ENCODE measurements at regions not wholly inside any gene's neighbourhood (a gene's known extent, or its start where the extent isn't known, plus 50 kb on each side); places are given as distances from the start of the nearest gene placed in this dataset.

GRCh38 chr13:31909864-31910551 lies 121.6 kb upstream of the FRY start:
- no peak overlapping the region for H3K4me3 ChIP-seq (ENCODE audit: low read length in 2 of 2)
- peaks cover 0 to 2% of the 10 kb centered on the region in 2 donors for H3K4me1 ChIP-seq (ENCODE audit: control insufficient read depth in 2 of 2, insufficient read depth in 2 of 2, low read length in 2 of 2)
- no peak overlapping the region for H3K9ac ChIP-seq (ENCODE audit: low read depth in 1 of 2, low read length in 2 of 2)
- no peaks in the 10 kb centered on the region for H3K27me3 ChIP-seq (ENCODE audit: control insufficient read depth in 2 of 2, insufficient read depth in 2 of 2, low read length in 2 of 2)
- no peak overlapping the region for H3K27ac ChIP-seq (ENCODE audit: low read depth in 2 of 2, low read length in 2 of 2)
- H3K36me3 ChIP-seq (ENCODE audit: control insufficient read depth in 2 of 2, insufficient read depth in 2 of 2, low read length in 2 of 2), result no peaks in the 10 kb centered on the region
- H3K9me3 ChIP-seq (ENCODE audit: control insufficient read depth in 2 of 2, low read length in 2 of 2), result no peaks in the 10 kb centered on the region

GRCh38 chr13:31910633-31911032 lies 120.9 kb upstream of the FRY start:
- Histone ChIP-seq H3K4me1 (ENCODE audit: control insufficient read depth in 2 of 2, insufficient read depth in 2 of 2, low read length in 2 of 2) (peaks cover 0 to 2% of the 10 kb centered on the region in 2 donors), H3K9me3 (ENCODE audit: control insufficient read depth in 2 of 2, low read length in 2 of 2) (no peaks in the 10 kb centered on the region), H3K27ac (ENCODE audit: low read depth in 2 of 2, low read length in 2 of 2) (no peak overlapping the region), H3K9ac (ENCODE audit: low read depth in 1 of 2, low read length in 2 of 2) (no peak overlapping the region), H3K27me3 (ENCODE audit: control insufficient read depth in 2 of 2, insufficient read depth in 2 of 2, low read length in 2 of 2) (no peaks in the 10 kb centered on the region), H3K36me3 (ENCODE audit: control insufficient read depth in 2 of 2, insufficient read depth in 2 of 2, low read length in 2 of 2) (no peaks in the 10 kb centered on the region), H3K4me3 (ENCODE audit: low read length in 2 of 2) (no peak overlapping the region)

DNA sequence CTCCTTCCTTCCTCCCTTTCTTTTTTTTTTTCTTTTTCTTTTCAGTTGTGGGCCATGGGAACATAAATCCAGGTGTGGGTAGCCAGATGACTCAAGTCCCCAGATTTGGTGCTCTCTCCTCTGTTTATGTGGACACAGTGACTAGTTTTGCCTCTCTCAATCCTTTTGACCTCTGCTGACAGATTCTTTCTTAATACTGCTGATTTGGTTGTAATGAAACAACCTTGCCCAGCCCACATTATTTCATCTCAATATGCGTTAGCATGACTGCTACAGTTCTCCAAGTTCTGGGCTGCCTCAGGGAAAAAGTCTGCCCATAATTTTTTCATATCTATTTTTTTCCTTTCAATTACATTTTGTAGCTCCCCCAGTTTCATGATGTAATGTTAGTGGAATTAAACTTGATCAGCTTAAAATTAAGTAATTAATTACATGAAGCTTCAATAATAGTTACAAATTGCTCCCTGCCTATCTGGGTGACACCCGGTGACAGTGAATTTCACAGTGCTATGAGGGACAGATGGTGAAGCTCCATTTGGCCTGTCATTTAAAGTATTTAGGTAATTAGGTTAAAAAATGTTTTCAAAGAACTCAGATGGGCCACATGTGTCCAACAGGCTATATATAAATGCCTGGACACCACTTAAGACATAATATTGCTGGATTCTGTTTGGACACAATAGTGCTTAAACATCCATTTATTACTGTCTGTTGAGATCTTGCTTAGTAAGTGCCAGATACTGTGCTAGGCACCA lies 118.8 kb upstream of the FRY start:
- H3K9me3 ChIP-seq (ENCODE audit: control insufficient read depth in 2 of 2, low read length in 2 of 2), result no peaks in the 10 kb centered on the region

GRCh38 chr13:31913459-31913858 lies 118.1 kb upstream of the FRY start:
- no peaks in the 10 kb centered on the region for H3K27me3 ChIP-seq (ENCODE audit: control insufficient read depth in 2 of 2, insufficient read depth in 2 of 2, low read length in 2 of 2)
- peaks cover 0 to 2% of the 10 kb centered on the region in 2 donors for H3K4me1 ChIP-seq (ENCODE audit: control insufficient read depth in 2 of 2, insufficient read depth in 2 of 2, low read length in 2 of 2)
- no peaks in the 10 kb centered on the region for H3K36me3 ChIP-seq (ENCODE audit: control insufficient read depth in 2 of 2, insufficient read depth in 2 of 2, low read length in 2 of 2)
- H3K9ac ChIP-seq (ENCODE audit: low read depth in 1 of 2, low read length in 2 of 2), result no peak overlapping the region
- no peak overlapping the region for H3K27ac ChIP-seq (ENCODE audit: low read depth in 2 of 2, low read length in 2 of 2)
- H3K9me3 ChIP-seq (ENCODE audit: control insufficient read depth in 2 of 2, low read length in 2 of 2), result no peaks in the 10 kb centered on the region
- no peak overlapping the region for H3K4me3 ChIP-seq (ENCODE audit: low read length in 2 of 2)

More for the DNA sequence above, 118.8 kb upstream of the FRY start:
- H3K4me1 ChIP-seq (ENCODE audit: control insufficient read depth in 2 of 2, insufficient read depth in 2 of 2, low read length in 2 of 2), result peaks cover 0 to 2% of the 10 kb centered on the region in 2 donors
- no peak overlapping the region for H3K9ac ChIP-seq (ENCODE audit: low read depth in 1 of 2, low read length in 2 of 2)
- H3K36me3 ChIP-seq (ENCODE audit: control insufficient read depth in 2 of 2, insufficient read depth in 2 of 2, low read length in 2 of 2), result no peaks in the 10 kb centered on the region
- H3K27me3 ChIP-seq (ENCODE audit: control insufficient read depth in 2 of 2, insufficient read depth in 2 of 2, low read length in 2 of 2), result no peaks in the 10 kb centered on the region
- no peak overlapping the region for H3K27ac ChIP-seq (ENCODE audit: low read depth in 2 of 2, low read length in 2 of 2)
- no peak overlapping the region for H3K4me3 ChIP-seq (ENCODE audit: low read length in 2 of 2)

DNA sequence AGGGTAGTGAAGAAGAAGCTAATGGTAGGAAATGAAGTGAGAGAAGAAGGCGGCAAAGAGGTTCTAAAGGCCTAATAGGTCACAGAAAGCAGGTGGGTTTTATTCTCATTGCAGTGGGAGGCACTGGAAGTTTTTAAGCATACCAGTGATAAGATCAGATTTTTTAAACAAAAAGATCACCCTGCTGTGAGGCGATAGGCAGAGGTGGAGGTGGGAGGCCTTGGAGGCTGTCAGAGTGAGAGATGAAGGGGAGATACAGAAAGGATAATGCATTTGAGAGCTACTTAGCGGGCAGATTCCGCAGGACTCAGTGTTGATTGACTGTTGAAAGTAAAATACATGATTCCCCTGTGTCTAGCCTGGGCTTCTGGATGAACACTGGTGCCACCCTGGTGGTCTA lies 116.7 kb upstream of the FRY start:
- Histone ChIP-seq H3K36me3 (ENCODE audit: control insufficient read depth in 2 of 2, insufficient read depth in 2 of 2, low read length in 2 of 2) (no peaks in the 10 kb centered on the region), H3K9ac (ENCODE audit: low read depth in 1 of 2, low read length in 2 of 2) (no peak overlapping the region), H3K27ac (ENCODE audit: low read depth in 2 of 2, low read length in 2 of 2) (no peak overlapping the region), H3K4me1 (ENCODE audit: control insufficient read depth in 2 of 2, insufficient read depth in 2 of 2, low read length in 2 of 2) (no peaks in the 10 kb centered on the region), H3K4me3 (ENCODE audit: low read length in 2 of 2) (no peak overlapping the region), H3K9me3 (ENCODE audit: control insufficient read depth in 2 of 2, low read length in 2 of 2) (no peaks in the 10 kb centered on the region), H3K27me3 (ENCODE audit: control insufficient read depth in 2 of 2, insufficient read depth in 2 of 2, low read length in 2 of 2) (no peaks in the 10 kb centered on the region)

GRCh38 chr13:31918707-31919106 lies 112.9 kb upstream of the FRY start:
- Histone ChIP-seq H3K27ac (ENCODE audit: low read depth in 2 of 2, low read length in 2 of 2) (no peak overlapping the region), H3K4me3 (ENCODE audit: low read length in 2 of 2) (no peak overlapping the region)

DNA sequence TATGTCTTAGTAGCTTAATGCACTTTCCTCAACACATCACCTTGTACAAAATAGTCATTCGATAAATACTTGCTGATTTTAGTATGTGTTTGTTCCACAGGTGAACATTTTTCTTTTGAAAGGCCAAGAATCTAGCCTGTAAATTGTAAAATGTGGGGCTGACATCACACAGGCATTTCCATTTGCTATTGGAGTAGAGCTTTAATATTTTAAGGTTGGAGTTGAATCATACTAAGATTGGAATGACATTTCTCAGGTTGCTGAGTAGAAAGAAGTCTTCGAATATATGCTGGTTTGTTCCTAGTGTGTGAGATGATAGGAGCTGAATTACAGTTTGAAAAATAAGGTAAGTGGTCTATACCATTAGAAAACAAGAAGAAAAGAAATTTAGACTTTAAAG lies 112.3 kb upstream of the FRY start:
- H3K27me3 ChIP-seq (ENCODE audit: control insufficient read depth in 2 of 2, insufficient read depth in 2 of 2, low read length in 2 of 2), result no peaks in the 10 kb centered on the region
- H3K4me1 ChIP-seq (ENCODE audit: control insufficient read depth in 2 of 2, insufficient read depth in 2 of 2, low read length in 2 of 2), result peaks cover 0 to 2% of the 10 kb centered on the region in 2 donors
- no peak overlapping the region for H3K27ac ChIP-seq (ENCODE audit: low read depth in 2 of 2, low read length in 2 of 2)
- no peak overlapping the region for H3K4me3 ChIP-seq (ENCODE audit: low read length in 2 of 2)
- no peaks in the 10 kb centered on the region for H3K9me3 ChIP-seq (ENCODE audit: control insufficient read depth in 2 of 2, low read length in 2 of 2)
- no peak overlapping the region for H3K9ac ChIP-seq (ENCODE audit: low read depth in 1 of 2, low read length in 2 of 2)
- H3K36me3 ChIP-seq (ENCODE audit: control insufficient read depth in 2 of 2, insufficient read depth in 2 of 2, low read length in 2 of 2), result no peaks in the 10 kb centered on the region

More at GRCh38 chr13:31918707-31919106, 112.9 kb upstream of the FRY start:
- Histone ChIP-seq H3K9ac (ENCODE audit: low read depth in 1 of 2, low read length in 2 of 2) (no peak overlapping the region), H3K27me3 (ENCODE audit: control insufficient read depth in 2 of 2, insufficient read depth in 2 of 2, low read length in 2 of 2) (no peaks in the 10 kb centered on the region), H3K9me3 (ENCODE audit: control insufficient read depth in 2 of 2, low read length in 2 of 2) (no peaks in the 10 kb centered on the region), H3K4me1 (ENCODE audit: control insufficient read depth in 2 of 2, insufficient read depth in 2 of 2, low read length in 2 of 2) (peaks cover 0 to 2% of the 10 kb centered on the region in 2 donors), H3K36me3 (ENCODE audit: control insufficient read depth in 2 of 2, insufficient read depth in 2 of 2, low read length in 2 of 2) (no peaks in the 10 kb centered on the region)

- peaks cover 0 to 2% of the 10 kb centered on the region in 2 donors for H3K4me1 ChIP-seq (ENCODE audit: control insufficient read depth in 2 of 2, insufficient read depth in 2 of 2, low read length in 2 of 2)
- H3K9ac ChIP-seq (ENCODE audit: low read depth in 1 of 2, low read length in 2 of 2), result no peak overlapping the region
- no peaks in the 10 kb centered on the region for H3K27me3 ChIP-seq (ENCODE audit: control insufficient read depth in 2 of 2, insufficient read depth in 2 of 2, low read length in 2 of 2)
- H3K36me3 ChIP-seq (ENCODE audit: control insufficient read depth in 2 of 2, insufficient read depth in 2 of 2, low read length in 2 of 2), result no peaks in the 10 kb centered on the region
- no peak overlapping the region for H3K27ac ChIP-seq (ENCODE audit: low read depth in 2 of 2, low read length in 2 of 2)
- no peak overlapping the region for H3K4me3 ChIP-seq (ENCODE audit: low read length in 2 of 2)
- no peaks in the 10 kb centered on the region for H3K9me3 ChIP-seq (ENCODE audit: control insufficient read depth in 2 of 2, low read length in 2 of 2)
These were observed 111.4 kb upstream of the FRY start for GRCh38 chr13:31919971-31920726.

GRCh38 chr13:31920727-31921100 lies 110.9 kb upstream of the FRY start:
- Histone ChIP-seq H3K36me3 (ENCODE audit: control insufficient read depth in 2 of 2, insufficient read depth in 2 of 2, low read length in 2 of 2) (no peaks in the 10 kb centered on the region), H3K9me3 (ENCODE audit: control insufficient read depth in 2 of 2, low read length in 2 of 2) (no peaks in the 10 kb centered on the region), H3K4me1 (ENCODE audit: control insufficient read depth in 2 of 2, insufficient read depth in 2 of 2, low read length in 2 of 2) (peaks cover 0 to 2% of the 10 kb centered on the region in 2 donors), H3K27ac (ENCODE audit: low read depth in 2 of 2, low read length in 2 of 2) (no peak overlapping the region), H3K4me3 (ENCODE audit: low read length in 2 of 2) (no peak overlapping the region), H3K9ac (ENCODE audit: low read depth in 1 of 2, low read length in 2 of 2) (no peak overlapping the region), H3K27me3 (ENCODE audit: control insufficient read depth in 2 of 2, insufficient read depth in 2 of 2, low read length in 2 of 2) (no peaks in the 10 kb centered on the region)

DNA sequence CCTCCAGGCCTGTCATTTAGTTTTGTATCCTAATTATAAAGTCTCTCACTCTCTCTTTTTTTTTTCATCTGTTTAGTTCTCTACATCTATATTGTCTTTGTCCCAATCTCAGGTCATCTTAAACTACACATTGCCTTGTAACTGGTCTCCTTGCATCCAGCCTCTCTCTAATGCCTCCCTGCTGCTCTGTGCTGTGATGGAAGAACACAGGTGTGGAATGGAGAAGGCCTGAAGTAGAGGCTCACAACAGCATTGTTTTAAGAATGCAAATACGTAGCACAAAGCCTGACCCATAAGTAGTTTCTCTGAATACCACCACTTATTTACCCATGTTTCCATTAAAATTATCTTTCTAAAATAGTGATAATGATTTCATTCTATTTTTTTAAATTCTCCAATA lies 108.8 kb upstream of the FRY start:
- H3K4me1 ChIP-seq (ENCODE audit: control insufficient read depth in 2 of 2, insufficient read depth in 2 of 2, low read length in 2 of 2), result peaks cover 6% of the 10 kb centered on the region in 2 donors
- no peak overlapping the region for H3K9ac ChIP-seq (ENCODE audit: low read depth in 1 of 2, low read length in 2 of 2)
- no peaks in the 10 kb centered on the region for H3K27me3 ChIP-seq (ENCODE audit: control insufficient read depth in 2 of 2, insufficient read depth in 2 of 2, low read length in 2 of 2)
- H3K36me3 ChIP-seq (ENCODE audit: control insufficient read depth in 2 of 2, insufficient read depth in 2 of 2, low read length in 2 of 2), result no peaks in the 10 kb centered on the region
- H3K4me3 ChIP-seq (ENCODE audit: low read length in 2 of 2), result no peak overlapping the region
- H3K27ac ChIP-seq (ENCODE audit: low read depth in 2 of 2, low read length in 2 of 2), result no peak overlapping the region
- no peaks in the 10 kb centered on the region for H3K9me3 ChIP-seq (ENCODE audit: control insufficient read depth in 2 of 2, low read length in 2 of 2)

Measured in mucosa of rectum (tissue), 2 donors.